HUDEP-2 (cell line): ENCODE measurements at regions not wholly inside any gene's neighbourhood (a gene's known extent, or its start where the extent isn't known, plus 50 kb on each side); places are given as distances from the start of the nearest gene placed in this dataset.

Source experiments
- DNase-seq, 76 experiments: peaks; one replicate each; lab custom pipeline; 2025; ENCODE audit not compliant: unreplicated experiment in 76 of 76; lab: John Stamatoyannopoulos, UW

- DNase-seq: no peak
These were observed 93.8 kb downstream of the GLRX3 start for GRCh38 chr10:130230036-130230435.

- DNase-seq: no peak
These were observed 94.4 kb downstream of the GLRX3 start for GRCh38 chr10:130230611-130231010.

- DNase-seq: no peak
These were observed 95.1 kb downstream of the GLRX3 start for GRCh38 chr10:130231251-130231741.

- no peak for DNase-seq
These were observed 96.2 kb downstream of the GLRX3 start for GRCh38 chr10:130232166-130233034.

- no peak for DNase-seq
These were observed 96.8 kb downstream of the GLRX3 start for GRCh38 chr10:130233035-130233360.

- DNase-seq: no peak
These were observed 97.2 kb downstream of the GLRX3 start for GRCh38 chr10:130233426-130233825.

- DNase-seq: no peak
These were observed 98.2 kb downstream of the GLRX3 start for GRCh38 chr10:130234171-130234965.

GRCh38 chr10:130236711-130237110, 100.5 kb downstream of the GLRX3 start:
- DNase-seq: no peak

- no peak for DNase-seq
These were observed 104.2 kb downstream of the GLRX3 start for GRCh38 chr10:130240409-130240808.

- no peak for DNase-seq
These were observed 106.3 kb downstream of the GLRX3 start for GRCh38 chr10:130242513-130242912.

GRCh38 chr10:130243015-130243414, 106.8 kb downstream of the GLRX3 start:
- no peak for DNase-seq

GRCh38 chr10:130244031-130244927, 108.1 kb downstream of the GLRX3 start:
- no peak for DNase-seq

- DNase-seq: no peak
These were observed 108.8 kb downstream of the GLRX3 start for GRCh38 chr10:130244928-130245495.

GRCh38 chr10:130246113-130246512, 109.9 kb downstream of the GLRX3 start:
- DNase-seq: no peak

- DNase-seq: no peak
These were observed 113.9 kb downstream of the GLRX3 start for GRCh38 chr10:130250127-130250526.

GRCh38 chr10:130251766-130252165, 115.6 kb downstream of the GLRX3 start:
- DNase-seq: no peak

GRCh38 chr10:130254243-130254642, 118.1 kb downstream of the GLRX3 start:
- no peak for DNase-seq

GRCh38 chr10:130254662-130255061, 118.5 kb downstream of the GLRX3 start:
- no peak for DNase-seq

GRCh38 chr10:130255777-130256176, 119.6 kb downstream of the GLRX3 start:
- DNase-seq: no peak

GRCh38 chr10:130257897-130258296, 121.7 kb downstream of the GLRX3 start:
- DNase-seq: no peak
